Liver (tissue), 7 donors: ENCODE measurements at regions not wholly inside any gene's neighbourhood (a gene's known extent, or its start where the extent isn't known, plus 50 kb on each side); places are given as distances from the start of the nearest gene placed in this dataset.

Experiments
- DNase-seq: peaks from one replicate; pipeline ENCODE4 v3.0.0-alpha.2; 2017; ENCODE audit warnings: low spot score
- H3K27ac ChIP-seq, 2 donors: one replicate each; pipeline ENCODE4 v1.7.0; 2013; ENCODE audit warnings: inconsistent platforms in 2 of 2, low read length in 2 of 2, control low read depth in 1 of 2, low read depth in 1 of 2, mild to moderate bottlenecking in 1 of 2
- H3K27me3 ChIP-seq, 4 donors: one replicate each; pipeline versions ENCODE4 v1.6.1 to v1.7.0; 2013; ENCODE audit warnings: low read length in 3 of 4, inconsistent platforms in 1 of 4, mild to moderate bottlenecking in 1 of 4, moderate library complexity in 1 of 4; ENCODE audit not compliant: control insufficient read depth in 4 of 4, insufficient read depth in 4 of 4
- H3K36me3 ChIP-seq, 4 donors: one replicate each; pipeline versions ENCODE4 v1.6.1 to v1.7.0; 2013; ENCODE audit warnings: low read length in 3 of 4, mild to moderate bottlenecking in 3 of 4, low read depth in 1 of 4, moderate library complexity in 1 of 4; ENCODE audit not compliant: control insufficient read depth in 4 of 4, insufficient read depth in 3 of 4
- H3K4me1 ChIP-seq, 4 donors: one replicate each; pipeline versions ENCODE4 v1.6.1 to v1.7.0; 2013; ENCODE audit warnings: low read length in 3 of 4, mild to moderate bottlenecking in 3 of 4, moderate library complexity in 1 of 4; ENCODE audit not compliant: control insufficient read depth in 4 of 4, insufficient read depth in 4 of 4
- H3K4me3 ChIP-seq, 3 donors: one replicate each; pipeline versions ENCODE4 v1.6.1 to v1.7.0; 2013; ENCODE audit warnings: low read length in 3 of 3, control low read depth in 1 of 3, low read depth in 1 of 3, mild to moderate bottlenecking in 1 of 3
- H3K9ac ChIP-seq, 2 donors: one replicate each; pipeline ENCODE4 v1.7.0; 2013; ENCODE audit warnings: low read length in 2 of 2, mild to moderate bottlenecking in 2 of 2, moderate library complexity in 2 of 2, control low read depth in 1 of 2, low read depth in 1 of 2
- H3K9me3 ChIP-seq, 4 donors: one replicate each; pipeline versions ENCODE4 v1.6.1 to v1.7.0; 2013; ENCODE audit warnings: low read length in 3 of 4; ENCODE audit not compliant: control insufficient read depth in 4 of 4
- EGR1 ChIP-seq, 2 donors: IDR thresholded peaks; 2 replicates each; pipeline ENCODE4 v1.6.1; 2016 to 2018; ENCODE audit warnings: antibody characterized with exemption in 2 of 2, low read depth in 2 of 2
- FOXA2 ChIP-seq: IDR thresholded peaks from 2 replicates; pipeline ENCODE4 v1.6.1; 2016; ENCODE audit warnings: antibody characterized with exemption
- GABPA ChIP-seq, 2 donors: IDR thresholded peaks in 1 of 2; conservative IDR thresholded peaks in 1 of 2; 2 replicates each; pipeline ENCODE4 v1.6.1; 2016; ENCODE audit warnings: antibody characterized with exemption in 2 of 2, mild to moderate bottlenecking in 1 of 2, moderate library complexity in 1 of 2
- HNF4A ChIP-seq, 2 donors: conservative IDR thresholded peaks; 2 replicates each; pipeline ENCODE4 v1.6.1; 2016; ENCODE audit warnings: antibody characterized with exemption in 2 of 2, mild to moderate bottlenecking in 2 of 2
- JUND ChIP-seq, 2 donors: IDR thresholded peaks; 2 replicates each; pipeline ENCODE4 v1.6.1; 2016; ENCODE audit warnings: antibody characterized with exemption in 2 of 2
- NR2F2 ChIP-seq: IDR thresholded peaks from 2 replicates; pipeline ENCODE4 v1.6.1; 2016; ENCODE audit warnings: antibody characterized with exemption
- RAD21 ChIP-seq, 2 donors: IDR thresholded peaks; 2 replicates each; pipeline ENCODE4 v1.6.1; 2016; ENCODE audit warnings: antibody characterized with exemption in 2 of 2, mild to moderate bottlenecking in 2 of 2
- RXRA ChIP-seq, 2 donors: IDR thresholded peaks; 2 replicates each; pipeline ENCODE4 v1.6.1; 2017 to 2018; ENCODE audit warnings: antibody characterized with exemption in 2 of 2, mild to moderate bottlenecking in 1 of 2
- SP1 ChIP-seq: IDR thresholded peaks from 2 replicates; pipeline ENCODE4 v1.6.1; 2018; ENCODE audit warnings: antibody characterized with exemption, mild to moderate bottlenecking
- TAF1 ChIP-seq: conservative IDR thresholded peaks from 2 replicates; pipeline ENCODE4 v1.6.1; 2016; ENCODE audit warnings: antibody characterized with exemption, mild to moderate bottlenecking
- WGBS: extraction: QIAGEN DNeasy Blood & Tissue Kit; methylation state at CpG from one replicate; pipeline ENCODE4 v1.1.7; 2013; 5-methylcytosine and 5-hydroxymethylcytosine counted together
- TF ChIP-seq, protein P1 (sequence below): IDR thresholded peaks from 2 replicates; pipeline ENCODE4 v1.6.1; 2016; ENCODE audit warnings: antibody characterized with exemption
- TF ChIP-seq, protein P2 (sequence below): IDR thresholded peaks from 2 replicates; pipeline ENCODE4 v1.6.1; 2016; ENCODE audit warnings: antibody characterized with exemption, mild to moderate bottlenecking
- TF ChIP-seq, protein P3 (sequence below): IDR thresholded peaks from 2 replicates; pipeline ENCODE4 v1.6.1; 2016; ENCODE audit warnings: antibody characterized with exemption
- TF ChIP-seq, protein P4 (sequence below): IDR thresholded peaks from 2 replicates; pipeline ENCODE4 v1.6.1; 2016; ENCODE audit warnings: antibody characterized with exemption
- donor health status: healthy.
- donor health status: healthy.
- donor health status: healthy.
- donor health status: healthy.

DNA sequence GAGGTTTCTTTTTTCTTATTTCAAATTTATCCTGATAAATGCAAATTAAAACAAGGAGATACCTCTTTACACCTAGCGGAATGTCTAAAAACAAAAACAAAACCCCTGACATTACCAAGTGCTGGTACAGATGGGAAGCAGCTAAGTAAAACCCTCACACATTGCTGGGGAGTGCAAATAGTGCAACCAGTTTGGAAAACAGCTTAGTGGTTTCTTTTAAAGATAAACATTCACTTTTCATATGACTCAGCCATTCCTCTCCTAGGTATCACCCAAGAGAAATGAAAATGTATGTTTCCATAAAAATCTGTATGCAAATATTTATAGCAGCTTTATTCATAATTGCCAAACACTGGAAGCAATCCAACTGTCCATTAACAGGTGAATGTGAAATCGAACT is 84.1 kb upstream of the HELT start:
- no peak overlapping the region for H3K9ac ChIP-seq
- no peaks in the 10 kb centered on the region for H3K27me3 ChIP-seq
- no peak for DNase-seq
- H3K4me1 ChIP-seq: peaks cover 0 to 3% (median 0%) of the 10 kb centered on the region in 4 donors
- H3K27ac ChIP-seq: no peak overlapping the region
- WGBS: 90% methylated on average over 2 of the region's 2 CpGs
- TF ChIP-seq, protein P1, sequence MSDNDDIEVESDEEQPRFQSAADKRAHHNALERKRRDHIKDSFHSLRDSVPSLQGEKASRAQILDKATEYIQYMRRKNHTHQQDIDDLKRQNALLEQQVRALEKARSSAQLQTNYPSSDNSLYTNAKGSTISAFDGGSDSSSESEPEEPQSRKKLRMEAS: no peak
- TF ChIP-seq NR2F2 (no peak), TAF1 (no peak), RAD21 (IDR thresholded peaks at IDR 0.05) (no peak), HNF4A (conservative IDR thresholded peaks at IDR 0.05) (no peak), JUND (IDR thresholded peaks at IDR 0.05) (no peak), FOXA2 (no peak), GABPA (IDR thresholded peaks at IDR 0.05 in 1 of 2, conservative IDR thresholded peaks at IDR 0.05 in 1 of 2) (no peak), SP1 (no peak), RXRA (IDR thresholded peaks at IDR 0.05) (no peak)
- TF ChIP-seq, protein P2, sequence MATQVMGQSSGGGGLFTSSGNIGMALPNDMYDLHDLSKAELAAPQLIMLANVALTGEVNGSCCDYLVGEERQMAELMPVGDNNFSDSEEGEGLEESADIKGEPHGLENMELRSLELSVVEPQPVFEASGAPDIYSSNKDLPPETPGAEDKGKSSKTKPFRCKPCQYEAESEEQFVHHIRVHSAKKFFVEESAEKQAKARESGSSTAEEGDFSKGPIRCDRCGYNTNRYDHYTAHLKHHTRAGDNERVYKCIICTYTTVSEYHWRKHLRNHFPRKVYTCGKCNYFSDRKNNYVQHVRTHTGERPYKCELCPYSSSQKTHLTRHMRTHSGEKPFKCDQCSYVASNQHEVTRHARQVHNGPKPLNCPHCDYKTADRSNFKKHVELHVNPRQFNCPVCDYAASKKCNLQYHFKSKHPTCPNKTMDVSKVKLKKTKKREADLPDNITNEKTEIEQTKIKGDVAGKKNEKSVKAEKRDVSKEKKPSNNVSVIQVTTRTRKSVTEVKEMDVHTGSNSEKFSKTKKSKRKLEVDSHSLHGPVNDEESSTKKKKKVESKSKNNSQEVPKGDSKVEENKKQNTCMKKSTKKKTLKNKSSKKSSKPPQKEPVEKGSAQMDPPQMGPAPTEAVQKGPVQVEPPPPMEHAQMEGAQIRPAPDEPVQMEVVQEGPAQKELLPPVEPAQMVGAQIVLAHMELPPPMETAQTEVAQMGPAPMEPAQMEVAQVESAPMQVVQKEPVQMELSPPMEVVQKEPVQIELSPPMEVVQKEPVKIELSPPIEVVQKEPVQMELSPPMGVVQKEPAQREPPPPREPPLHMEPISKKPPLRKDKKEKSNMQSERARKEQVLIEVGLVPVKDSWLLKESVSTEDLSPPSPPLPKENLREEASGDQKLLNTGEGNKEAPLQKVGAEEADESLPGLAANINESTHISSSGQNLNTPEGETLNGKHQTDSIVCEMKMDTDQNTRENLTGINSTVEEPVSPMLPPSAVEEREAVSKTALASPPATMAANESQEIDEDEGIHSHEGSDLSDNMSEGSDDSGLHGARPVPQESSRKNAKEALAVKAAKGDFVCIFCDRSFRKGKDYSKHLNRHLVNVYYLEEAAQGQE: no peak
- TF ChIP-seq, protein P3, sequence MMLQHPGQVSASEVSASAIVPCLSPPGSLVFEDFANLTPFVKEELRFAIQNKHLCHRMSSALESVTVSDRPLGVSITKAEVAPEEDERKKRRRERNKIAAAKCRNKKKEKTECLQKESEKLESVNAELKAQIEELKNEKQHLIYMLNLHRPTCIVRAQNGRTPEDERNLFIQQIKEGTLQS: no peak
- TF ChIP-seq, protein P4, sequence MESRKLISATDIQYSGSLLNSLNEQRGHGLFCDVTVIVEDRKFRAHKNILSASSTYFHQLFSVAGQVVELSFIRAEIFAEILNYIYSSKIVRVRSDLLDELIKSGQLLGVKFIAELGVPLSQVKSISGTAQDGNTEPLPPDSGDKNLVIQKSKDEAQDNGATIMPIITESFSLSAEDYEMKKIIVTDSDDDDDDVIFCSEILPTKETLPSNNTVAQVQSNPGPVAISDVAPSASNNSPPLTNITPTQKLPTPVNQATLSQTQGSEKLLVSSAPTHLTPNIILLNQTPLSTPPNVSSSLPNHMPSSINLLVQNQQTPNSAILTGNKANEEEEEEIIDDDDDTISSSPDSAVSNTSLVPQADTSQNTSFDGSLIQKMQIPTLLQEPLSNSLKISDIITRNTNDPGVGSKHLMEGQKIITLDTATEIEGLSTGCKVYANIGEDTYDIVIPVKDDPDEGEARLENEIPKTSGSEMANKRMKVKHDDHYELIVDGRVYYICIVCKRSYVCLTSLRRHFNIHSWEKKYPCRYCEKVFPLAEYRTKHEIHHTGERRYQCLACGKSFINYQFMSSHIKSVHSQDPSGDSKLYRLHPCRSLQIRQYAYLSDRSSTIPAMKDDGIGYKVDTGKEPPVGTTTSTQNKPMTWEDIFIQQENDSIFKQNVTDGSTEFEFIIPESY: no peak
- no peaks in the 10 kb centered on the region for H3K36me3 ChIP-seq
- H3K9me3 ChIP-seq: no peaks in the 10 kb centered on the region
- H3K4me3 ChIP-seq: no peak overlapping the region

DNA sequence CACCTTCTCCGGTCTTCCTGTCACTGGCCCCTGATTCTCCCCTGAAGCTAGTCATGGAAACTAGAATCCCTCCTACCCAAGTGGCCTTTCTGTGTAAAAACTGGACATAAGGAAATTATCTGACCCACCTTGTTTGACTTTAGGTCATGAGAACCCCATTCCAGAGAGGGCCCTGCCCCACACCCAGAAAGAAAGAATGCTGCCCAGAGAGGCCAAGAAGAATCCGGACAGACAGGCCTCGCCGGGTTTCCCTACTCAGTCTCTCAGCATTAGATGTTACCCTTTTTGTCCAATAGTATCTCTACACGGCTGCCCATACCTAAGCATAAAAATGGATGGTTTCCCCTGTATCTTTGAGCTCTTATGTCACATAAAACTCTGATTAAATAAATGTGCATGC is 83.3 kb upstream of the HELT start:
- H3K27me3 ChIP-seq: no peaks in the 10 kb centered on the region
- no peak overlapping the region for H3K9ac ChIP-seq
- H3K27ac ChIP-seq: no peak overlapping the region
- 96% methylated on average over 5 of the region's 5 CpGs for WGBS
- H3K4me1 ChIP-seq: peaks cover 0 to 3% (median 0%) of the 10 kb centered on the region in 4 donors
- H3K4me3 ChIP-seq: no peak overlapping the region
- DNase-seq: no peak
- no peaks in the 10 kb centered on the region for H3K36me3 ChIP-seq
- TF ChIP-seq, protein P3: no peak
- TF ChIP-seq JUND (IDR thresholded peaks at IDR 0.05): no peak
- TF ChIP-seq EGR1 (IDR thresholded peaks at IDR 0.05; ENCODE audit: low read depth in 2 of 2): no peak
- no peaks in the 10 kb centered on the region for H3K9me3 ChIP-seq
